KMS-11 (cell line): ENCODE measurements at regions not wholly inside any gene's neighbourhood (a gene's known extent, or its start where the extent isn't known, plus 50 kb on each side); places are given as distances from the start of the nearest gene placed in this dataset.

Experiments
- H2AFZ ChIP-seq: fragments of 200-600 bp; sonication (generic); 2 replicates; pipeline ENCODE4 v1.6.1; 2016; ENCODE audit warnings: antibody characterized with exemption, mixed run types, low read depth
- H3K27ac ChIP-seq: fragments of 200-600 bp; sonication (generic); 2 replicates; pipeline ENCODE4 v1.6.1; 2016; ENCODE audit warnings: mild to moderate bottlenecking, mixed run types
- H3K27me3 ChIP-seq: fragments of 200-600 bp; sonication (generic); 2 replicates; pipeline ENCODE4 v1.6.1; 2017; ENCODE audit warnings: mild to moderate bottlenecking, low read depth, mixed run types, moderate library complexity; ENCODE audit not compliant: insufficient read depth
- H3K36me3 ChIP-seq: fragments of 200-600 bp; sonication (generic); 2 replicates; pipeline ENCODE4 v1.6.1; 2017; ENCODE audit warnings: mild to moderate bottlenecking, mixed run types; ENCODE audit not compliant: insufficient read depth
- H3K4me1 ChIP-seq: fragments of 200-600 bp; sonication (generic); 2 replicates; pipeline ENCODE4 v1.6.1; 2016; ENCODE audit warnings: mild to moderate bottlenecking, low read depth, mixed run types; ENCODE audit not compliant: poor library complexity, severe bottlenecking
- H3K4me2 ChIP-seq: fragments of 200-600 bp; sonication (generic); 2 replicates; pipeline ENCODE4 v1.7.0; 2016; ENCODE audit warnings: mild to moderate bottlenecking, mixed run types
- H3K4me3 ChIP-seq: fragments of 200-600 bp; sonication (generic); IDR thresholded peaks from 2 replicates; pipeline ENCODE4 v1.6.1; 2017; ENCODE audit warnings: low read depth, low read length, mixed read lengths; ENCODE audit not compliant: insufficient read depth
- H3K79me2 ChIP-seq: fragments of 200-600 bp; sonication (generic); 2 replicates; pipeline ENCODE4 v1.6.1; 2016; ENCODE audit warnings: low read depth, mixed run types; ENCODE audit not compliant: insufficient read depth
- H3K9ac ChIP-seq: fragments of 200-600 bp; sonication (generic); 2 replicates; pipeline ENCODE4 v1.6.1; 2016; ENCODE audit warnings: mild to moderate bottlenecking, mixed run types
- H4K20me1 ChIP-seq: fragments of 200-600 bp; sonication (generic); 2 replicates; pipeline ENCODE4 v1.6.1; 2016; ENCODE audit warnings: mild to moderate bottlenecking, mixed run types; ENCODE audit not compliant: insufficient read depth
- TF ChIP-seq, protein P1 (sequence below): fragments of 200-600 bp; sonication (generic); conservative IDR thresholded peaks from 2 replicates; pipeline ENCODE4 v1.6.1; 2017; ENCODE audit warnings: low read depth, mild to moderate bottlenecking, antibody characterized with exemption, low read length, moderate library complexity, mixed read lengths

DNA sequence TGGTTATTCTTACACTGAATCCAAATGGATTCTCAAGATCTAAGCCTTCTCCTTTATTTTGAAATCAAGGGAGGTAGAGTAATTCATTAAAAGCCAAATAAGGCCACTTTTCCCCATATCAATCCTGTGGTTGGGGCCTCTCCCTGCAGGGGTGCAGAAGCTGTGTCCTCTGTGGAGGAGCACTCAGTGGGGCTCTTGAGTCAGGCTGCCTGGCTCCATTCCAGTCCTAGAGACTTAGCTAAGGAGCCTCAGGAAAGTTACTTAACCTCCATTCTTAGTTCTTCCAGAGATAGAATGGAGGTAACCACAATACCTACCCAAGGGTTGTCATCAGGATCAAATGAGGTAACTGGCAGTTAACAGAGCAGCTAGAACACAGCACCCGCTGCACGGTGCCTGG is 564.3 kb downstream of the CMPK2 start:
- Histone ChIP-seq H3K4me2 (no peak overlapping the region), H3K9ac (no peak overlapping the region), H3K4me3 (no peak overlapping the region), H4K20me1 (no peaks in the 10 kb centered on the region), H3K4me1 (no peaks in the 10 kb centered on the region), H3K79me2 (no peaks in the 10 kb centered on the region), H3K27ac (no peak overlapping the region), H2AFZ (no peak overlapping the region), H3K36me3 (no peaks in the 10 kb centered on the region), H3K27me3 (no peaks in the 10 kb centered on the region)
- TF ChIP-seq, protein P1, sequence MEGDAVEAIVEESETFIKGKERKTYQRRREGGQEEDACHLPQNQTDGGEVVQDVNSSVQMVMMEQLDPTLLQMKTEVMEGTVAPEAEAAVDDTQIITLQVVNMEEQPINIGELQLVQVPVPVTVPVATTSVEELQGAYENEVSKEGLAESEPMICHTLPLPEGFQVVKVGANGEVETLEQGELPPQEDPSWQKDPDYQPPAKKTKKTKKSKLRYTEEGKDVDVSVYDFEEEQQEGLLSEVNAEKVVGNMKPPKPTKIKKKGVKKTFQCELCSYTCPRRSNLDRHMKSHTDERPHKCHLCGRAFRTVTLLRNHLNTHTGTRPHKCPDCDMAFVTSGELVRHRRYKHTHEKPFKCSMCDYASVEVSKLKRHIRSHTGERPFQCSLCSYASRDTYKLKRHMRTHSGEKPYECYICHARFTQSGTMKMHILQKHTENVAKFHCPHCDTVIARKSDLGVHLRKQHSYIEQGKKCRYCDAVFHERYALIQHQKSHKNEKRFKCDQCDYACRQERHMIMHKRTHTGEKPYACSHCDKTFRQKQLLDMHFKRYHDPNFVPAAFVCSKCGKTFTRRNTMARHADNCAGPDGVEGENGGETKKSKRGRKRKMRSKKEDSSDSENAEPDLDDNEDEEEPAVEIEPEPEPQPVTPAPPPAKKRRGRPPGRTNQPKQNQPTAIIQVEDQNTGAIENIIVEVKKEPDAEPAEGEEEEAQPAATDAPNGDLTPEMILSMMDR = no peak

DNA sequence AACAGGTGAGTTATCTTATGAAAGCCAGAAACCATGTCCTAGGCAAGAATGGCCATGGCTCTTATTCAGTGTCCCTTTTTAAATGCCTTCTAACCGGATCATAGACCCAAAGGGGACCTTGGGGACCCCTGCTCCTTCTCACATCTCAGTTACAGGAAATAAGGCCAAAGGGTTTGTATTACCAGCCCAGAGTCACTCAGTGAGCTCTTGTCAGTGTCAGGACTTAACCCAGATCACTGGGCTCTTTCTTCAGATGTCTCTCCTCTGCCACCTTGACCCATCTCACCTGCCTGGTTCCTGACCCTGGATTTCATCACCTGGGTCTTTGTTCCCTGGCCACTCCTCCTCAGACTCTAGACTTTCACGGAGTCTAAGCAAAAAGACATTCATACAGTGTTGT is 556.7 kb downstream of the CMPK2 start:
- no peak overlapping the region for H3K27ac ChIP-seq
- H3K4me3 ChIP-seq = no peak overlapping the region
- H3K27me3 ChIP-seq = no peaks in the 10 kb centered on the region
- no peaks in the 10 kb centered on the region for H3K79me2 ChIP-seq
- H2AFZ ChIP-seq = no peak overlapping the region
- H3K36me3 ChIP-seq = no peaks in the 10 kb centered on the region
- H3K9ac ChIP-seq = no peak overlapping the region
- TF ChIP-seq, protein P1 = no peak
- H3K4me2 ChIP-seq = no peak overlapping the region
- H3K4me1 ChIP-seq = no peaks in the 10 kb centered on the region
- H4K20me1 ChIP-seq = no peaks in the 10 kb centered on the region

DNA sequence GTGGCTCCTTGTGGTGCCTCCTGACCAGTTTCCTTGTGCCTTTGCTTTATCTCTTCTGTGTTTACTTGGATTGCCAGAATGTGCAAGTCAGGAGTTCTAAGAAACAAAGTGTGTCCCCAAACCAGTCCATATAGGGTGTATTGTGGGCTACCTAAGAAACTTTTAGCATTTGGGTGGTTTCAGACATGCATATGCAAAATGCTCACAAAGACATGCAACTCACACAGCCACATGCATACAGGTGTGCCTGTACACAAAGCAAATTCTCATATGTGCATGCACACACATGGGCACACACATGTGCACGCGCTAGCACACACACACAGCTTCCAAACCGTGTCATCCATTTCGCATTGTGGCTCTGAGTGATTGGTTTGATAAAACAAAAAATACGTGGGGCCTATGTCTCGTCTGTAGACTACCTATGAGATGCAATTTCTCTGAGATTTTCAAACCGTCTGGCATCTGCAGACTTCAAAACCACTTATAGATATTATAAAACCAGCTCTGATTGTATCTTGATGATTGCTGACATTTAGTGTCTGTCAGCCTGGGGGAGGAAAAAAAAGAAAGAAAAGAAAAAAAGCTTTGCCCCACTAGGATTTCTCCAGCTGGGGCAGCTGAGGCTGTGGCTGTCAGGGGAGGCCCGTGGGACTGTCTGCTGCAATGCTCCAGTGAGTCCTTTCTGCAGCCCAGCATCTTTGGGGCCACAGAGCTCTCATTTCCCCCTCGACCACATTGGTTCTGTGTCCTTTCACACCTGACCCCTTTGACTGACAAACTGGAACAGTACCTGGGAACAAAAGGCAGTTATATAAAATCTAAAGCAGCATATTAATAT is 556.1 kb downstream of the CMPK2 start:
- no peaks in the 10 kb centered on the region for H3K36me3 ChIP-seq
- H3K27me3 ChIP-seq = no peaks in the 10 kb centered on the region
- H3K4me3 ChIP-seq = no peak overlapping the region
- H3K27ac ChIP-seq = no peak overlapping the region
- H3K4me2 ChIP-seq = no peak overlapping the region
- no peak overlapping the region for H3K9ac ChIP-seq
- no peak overlapping the region for H2AFZ ChIP-seq
- TF ChIP-seq, protein P1 = no peak
- no peaks in the 10 kb centered on the region for H4K20me1 ChIP-seq
- no peaks in the 10 kb centered on the region for H3K79me2 ChIP-seq
- H3K4me1 ChIP-seq = no peaks in the 10 kb centered on the region

DNA sequence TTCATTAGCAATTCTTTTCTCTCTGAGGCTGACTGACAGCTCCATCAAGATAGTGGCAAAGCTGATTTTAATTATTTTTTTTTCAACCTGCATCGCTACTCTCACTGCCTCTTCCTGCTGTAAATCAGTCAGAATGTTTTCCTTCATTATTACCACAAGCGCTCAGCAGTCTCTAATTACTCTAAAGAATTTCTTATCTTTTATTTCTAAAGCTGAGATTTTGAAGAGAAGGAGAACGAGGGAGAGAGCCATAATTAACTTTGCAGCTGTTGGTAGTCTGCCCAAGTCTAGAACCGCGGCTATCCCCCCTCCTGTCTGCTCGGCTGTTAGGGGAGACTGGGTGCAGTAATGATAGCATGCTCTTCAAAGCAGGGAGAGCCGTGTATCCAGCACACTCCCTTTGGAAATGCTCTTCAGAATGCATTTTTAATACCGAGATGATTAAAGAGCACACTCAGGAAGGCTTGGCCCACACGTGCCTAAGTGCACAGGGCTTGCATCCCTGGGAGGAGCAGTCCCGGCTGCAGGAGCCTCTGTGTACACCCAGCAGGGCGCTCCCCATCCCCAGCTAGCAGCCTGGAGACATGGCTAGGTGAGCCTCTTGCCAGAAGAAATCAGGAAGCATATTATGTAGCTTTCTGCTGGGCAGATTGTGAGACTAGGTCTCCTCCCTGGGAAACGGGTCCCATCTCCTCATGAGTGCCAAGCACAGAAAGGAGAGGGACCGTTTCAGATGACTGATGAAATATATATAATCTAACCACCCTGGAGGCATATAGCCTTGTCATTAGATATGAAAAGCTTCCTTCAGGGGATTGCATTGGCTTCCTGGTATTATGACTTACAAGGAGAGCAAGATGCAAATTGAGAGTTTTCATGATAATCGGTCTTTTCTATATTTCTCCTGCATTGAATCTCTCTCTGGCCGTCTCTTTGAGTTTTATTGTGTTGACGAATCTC is 555.2 kb downstream of the CMPK2 start:
- Histone ChIP-seq H3K4me3 (no peak overlapping the region), H3K9ac (no peak overlapping the region), H3K36me3 (no peaks in the 10 kb centered on the region), H4K20me1 (no peaks in the 10 kb centered on the region), H3K27me3 (no peaks in the 10 kb centered on the region), H3K4me1 (no peaks in the 10 kb centered on the region), H2AFZ (no peak overlapping the region), H3K27ac (no peak overlapping the region), H3K4me2 (no peak overlapping the region), H3K79me2 (no peaks in the 10 kb centered on the region)
- TF ChIP-seq, protein P1 = no peak
